HG03571 (cell line): ENCODE measurements at regions not wholly inside any gene's neighbourhood (a gene's known extent, or its start where the extent isn't known, plus 50 kb on each side); places are given as distances from the start of the nearest gene placed in this dataset.

Experiments used
- ATAC-seq: cut with Tn5 transposase; IDR thresholded peaks from one replicate; pipeline ENCODE4 v1.9.1; 2021; ENCODE audit not compliant: unreplicated experiment

DNA sequence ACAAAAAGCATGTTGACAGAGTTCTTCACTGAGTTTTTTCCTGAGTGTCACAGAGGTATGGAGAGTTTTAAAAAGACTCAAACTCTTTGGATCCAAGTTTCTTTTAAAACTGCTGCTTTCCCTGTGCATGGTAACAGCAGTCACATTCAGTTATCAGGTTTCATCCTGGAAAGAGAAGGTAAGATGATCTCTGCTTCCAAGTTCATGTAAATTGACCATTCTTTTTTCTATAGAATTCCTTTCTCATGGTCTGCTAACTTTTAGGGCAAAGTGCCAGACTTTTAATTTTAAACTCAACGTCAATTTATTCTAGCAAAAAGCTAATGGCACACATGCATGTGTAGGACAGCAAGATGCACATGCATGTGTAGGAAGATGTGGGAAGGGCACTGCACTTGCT, 52.5 kb upstream of the PRLR start:
- no peak for ATAC-seq

GRCh38 chr5:35281613-35282012, 51.3 kb upstream of the PRLR start:
- ATAC-seq, result no peak
